SU-DHL-6 (cell line): ENCODE measurements at regions not wholly inside any gene's neighbourhood (a gene's known extent, or its start where the extent isn't known, plus 50 kb on each side); places are given as distances from the start of the nearest gene placed in this dataset.

Experiments used
- H2AFZ ChIP-seq: fragments of 200-600 bp; sonication (generic); 2 replicates; pipeline ENCODE4 v1.6.1; 2014; ENCODE audit warnings: low read depth, mild to moderate bottlenecking, moderate library complexity, mixed read lengths, antibody characterized with exemption, low read length; ENCODE audit not compliant: severe bottlenecking
- H3F3A ChIP-seq: fragments of 200-600 bp; shearing (Covaris generic); 2 replicates; pipeline ENCODE4 v1.6.0; 2016; ENCODE audit warnings: antibody characterized with exemption, mild to moderate bottlenecking; ENCODE audit not compliant: insufficient read depth
- H3K27ac ChIP-seq: fragments of 200-600 bp; sonication (generic); 2 replicates; pipeline ENCODE4 v1.5.1; 2016; ENCODE audit warnings: low read depth, mild to moderate bottlenecking, low read length, moderate library complexity, mixed read lengths
- H3K27me3 ChIP-seq: fragments of 200-600 bp; sonication (generic), shearing (Covaris generic); 2 replicates; pipeline ENCODE4 v1.6.0; 2014; ENCODE audit warnings: mild to moderate bottlenecking, low read length
- H3K36me3 ChIP-seq: fragments of 200-600 bp; sonication (generic); 2 replicates; pipeline ENCODE4 v1.6.1; 2014; ENCODE audit warnings: mild to moderate bottlenecking, low read length, mixed read lengths
- H3K4me2 ChIP-seq: fragments of 300-600, 200-600 bp; shearing (Covaris generic), sonication (generic); 2 replicates; pipeline ENCODE4 v1.6.0; 2014; ENCODE audit warnings: low read length, low read depth, mild to moderate bottlenecking; ENCODE audit not compliant: poor library complexity, severe bottlenecking
- H3K4me3 ChIP-seq: fragments of 200-600 bp; sonication (generic); 2 replicates; pipeline ENCODE4 v1.5.1; 2014; ENCODE audit warnings: antibody characterized with exemption, low read length, mild to moderate bottlenecking, mixed read lengths; ENCODE audit not compliant: insufficient read depth, poor library complexity, severe bottlenecking
- H3K79me2 ChIP-seq: fragments of 200-600 bp; sonication (generic); 2 replicates; pipeline ENCODE4 v1.6.1; 2014; ENCODE audit warnings: mild to moderate bottlenecking, low read length, moderate library complexity; ENCODE audit not compliant: insufficient read depth
- H3K9ac ChIP-seq: fragments of 200-600 bp; sonication (generic); 2 replicates; pipeline ENCODE4 v1.7.0; 2014; ENCODE audit warnings: mild to moderate bottlenecking, low read length
- H3K9me2 ChIP-seq: fragments of 200-600 bp; sonication (generic); replicated peaks from 2 replicates; pipeline ENCODE4 v1.6.1; 2014; ENCODE audit warnings: low read length; ENCODE audit not compliant: insufficient read depth
- H3K9me3 ChIP-seq: fragments of 200-600 bp; sonication (generic); 2 replicates; pipeline ENCODE4 v1.6.1; 2014; ENCODE audit warnings: low read length, mixed read lengths; ENCODE audit not compliant: insufficient read depth
- H4K20me1 ChIP-seq: fragments of 200-600 bp; sonication (generic); 2 replicates; pipeline ENCODE4 v1.6.1; 2014; ENCODE audit warnings: low read depth, mild to moderate bottlenecking, antibody characterized with exemption, low read length, moderate library complexity, mixed read lengths
- CTCF ChIP-seq: fragments of 200-600 bp; sonication (generic); IDR thresholded peaks from one replicate; pipeline ENCODE4 v1.5.1; 2017; ENCODE audit warnings: antibody characterized with exemption, mild to moderate bottlenecking, low read length, moderate library complexity; ENCODE audit not compliant: insufficient read depth, poor library complexity, severe bottlenecking
- EZH2phosphoT487 ChIP-seq: fragments of 200-600 bp; sonication (generic), shearing (Covaris generic); conservative IDR thresholded peaks from 2 replicates; pipeline ENCODE4 v1.6.1; 2018; ENCODE audit warnings: mild to moderate bottlenecking, antibody characterized with exemption, low read length, moderate library complexity, mixed read lengths

GRCh38 chr13:22482496-22483000 is 698.2 kb upstream of the SGCG start:
- Histone ChIP-seq H3K27ac (no peak overlapping the region), H2AFZ (no peak overlapping the region)
- TF ChIP-seq CTCF (no peak), EZH2phosphoT487 (no peak)

GRCh38 chr13:22483276-22483675 is 697.5 kb upstream of the SGCG start:
- Histone ChIP-seq H2AFZ (no peak overlapping the region), H3K4me3 (no peak overlapping the region), H3K27ac (no peak overlapping the region), H3K9me3 (no peaks in the 10 kb centered on the region), H3K9ac (no peak overlapping the region), H3K27me3 (no peaks in the 10 kb centered on the region), H3K36me3 (no peaks in the 10 kb centered on the region), H3K4me2 (no peak overlapping the region), H4K20me1 (no peaks in the 10 kb centered on the region), H3K79me2 (no peaks in the 10 kb centered on the region), H3K9me2 (no peaks in the 10 kb centered on the region), H3F3A (no peaks in the 10 kb centered on the region)
- TF ChIP-seq CTCF, result no peak
- no peak for TF ChIP-seq EZH2phosphoT487

More at GRCh38 chr13:22482496-22483000, 698.2 kb upstream of the SGCG start:
- Histone ChIP-seq H3F3A (no peaks in the 10 kb centered on the region), H3K9ac (no peak overlapping the region), H3K9me3 (no peaks in the 10 kb centered on the region), H3K4me3 (no peak overlapping the region), H3K4me2 (no peak overlapping the region), H4K20me1 (no peaks in the 10 kb centered on the region), H3K79me2 (no peaks in the 10 kb centered on the region), H3K9me2 (no peaks in the 10 kb centered on the region), H3K36me3 (no peaks in the 10 kb centered on the region), H3K27me3 (no peaks in the 10 kb centered on the region)

DNA sequence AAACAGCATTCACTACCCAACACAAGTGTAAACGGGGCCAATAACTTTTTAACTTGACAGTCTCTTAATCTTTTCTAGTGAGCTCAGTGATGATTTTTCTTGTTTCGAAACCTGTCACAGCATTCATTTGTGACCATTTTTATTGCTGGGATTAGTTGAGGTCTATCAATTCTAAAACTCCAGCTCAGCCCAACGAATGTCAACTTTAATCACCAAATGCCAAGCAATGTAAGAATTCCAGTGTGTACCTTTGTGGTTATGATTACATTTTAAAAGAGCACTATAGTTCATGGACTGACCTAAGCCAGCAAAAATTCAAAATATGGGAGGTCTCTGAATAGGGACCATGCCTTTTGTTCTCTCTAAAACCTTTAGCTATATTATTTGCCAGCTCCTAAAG is 694.3 kb upstream of the SGCG start:
- Histone ChIP-seq H3K4me3 (no peak overlapping the region), H2AFZ (no peak overlapping the region), H3K36me3 (no peaks in the 10 kb centered on the region), H3F3A (no peaks in the 10 kb centered on the region), H3K4me2 (no peak overlapping the region), H3K9me2 (no peaks in the 10 kb centered on the region), H4K20me1 (no peaks in the 10 kb centered on the region), H3K9me3 (no peaks in the 10 kb centered on the region), H3K79me2 (no peaks in the 10 kb centered on the region), H3K27ac (no peak overlapping the region), H3K9ac (no peak overlapping the region), H3K27me3 (no peaks in the 10 kb centered on the region)
- no peak for TF ChIP-seq CTCF
- no peak for TF ChIP-seq EZH2phosphoT487
